HG03558 (cell line): ENCODE measurements at regions not wholly inside any gene's neighbourhood (a gene's known extent, or its start where the extent isn't known, plus 50 kb on each side); places are given as distances from the start of the nearest gene placed in this dataset.
"Not testable (repeated sequence)": the region's sequence is repeated elsewhere in the genome, so short reads cannot be mapped to it uniquely, and the experiment has no call there.

Experiments
- ATAC-seq: cut with Tn5 transposase; IDR thresholded peaks from one replicate; pipeline ENCODE4 v1.9.1; 2021; ENCODE audit warnings: moderate number of reproducible peaks; ENCODE audit not compliant: unreplicated experiment; ENCODE audit errors: extremely low read depth

- no peak for ATAC-seq
Observed at GRCh38 chr5:93953442-93953841, 212.0 kb upstream of the POU5F2 start.

- ATAC-seq = no peak
Observed at GRCh38 chr5:93941897-93942296, 200.5 kb upstream of the POU5F2 start.

GRCh38 chr5:93933269-93933668 is 191.9 kb upstream of the POU5F2 start:
- ATAC-seq = not testable (repeated sequence)

- no peak for ATAC-seq
Observed at GRCh38 chr5:93930098-93930497, 188.7 kb upstream of the POU5F2 start.

GRCh38 chr5:93929131-93929530 is 187.7 kb upstream of the POU5F2 start:
- no peak for ATAC-seq

GRCh38 chr5:93926831-93927620 is 185.6 kb upstream of the POU5F2 start:
- ATAC-seq = no peak

GRCh38 chr5:93925321-93925720 is 183.9 kb upstream of the POU5F2 start:
- no peak for ATAC-seq

- ATAC-seq = no peak
Observed at GRCh38 chr5:93924628-93925027, 183.2 kb upstream of the POU5F2 start.

- no peak for ATAC-seq
Observed at GRCh38 chr5:93922551-93922950, 181.2 kb upstream of the POU5F2 start.

GRCh38 chr5:93921001-93921400 is 179.6 kb upstream of the POU5F2 start:
- ATAC-seq = no peak

- ATAC-seq = no peak
Observed at GRCh38 chr5:93916872-93917271, 175.5 kb upstream of the POU5F2 start.

- ATAC-seq = no peak
Observed at GRCh38 chr5:93915142-93915553, 173.7 kb upstream of the POU5F2 start.

- no peak for ATAC-seq
Observed at GRCh38 chr5:93911609-93912008, 170.2 kb upstream of the POU5F2 start.

GRCh38 chr5:93909356-93909755 is 168.0 kb upstream of the POU5F2 start:
- ATAC-seq = no peak

- no peak for ATAC-seq
Observed at GRCh38 chr5:93904917-93905316, 163.5 kb upstream of the POU5F2 start.

- no peak for ATAC-seq
Observed at GRCh38 chr5:93902288-93902687, 160.9 kb upstream of the POU5F2 start.

- peak; percentile 79 for ATAC-seq
Observed at GRCh38 chr5:93899026-93899600, 157.7 kb upstream of the POU5F2 start.

GRCh38 chr5:93894601-93895354 is 153.4 kb upstream of the POU5F2 start:
- ATAC-seq = no peak

- no peak for ATAC-seq
Observed at GRCh38 chr5:93893075-93893474, 151.7 kb upstream of the POU5F2 start.

GRCh38 chr5:93892481-93892880 is 151.1 kb upstream of the POU5F2 start:
- ATAC-seq = no peak
